D341Med (cell line): ENCODE measurements at regions not wholly inside any gene's neighbourhood (a gene's known extent, or its start where the extent isn't known, plus 50 kb on each side); places are given as distances from the start of the nearest gene placed in this dataset.
"Not testable (repeated sequence)": the region's sequence is repeated elsewhere in the genome, so short reads cannot be mapped to it uniquely, and the experiment has no call there.

Source experiments
- DNase-seq: peaks from one replicate; pipeline ENCODE4 v3.0.0; 2012; ENCODE audit warnings: low spot score

GRCh38 chr12:89856431-89856830 is 147.8 kb upstream of the ATP2B1 start:
- no peak for DNase-seq

- no peak for DNase-seq
Measured at GRCh38 chr12:89848732-89849131, 140.1 kb upstream of the ATP2B1 start.

GRCh38 chr12:89846473-89847055 is 137.9 kb upstream of the ATP2B1 start:
- DNase-seq = no peak

GRCh38 chr12:89845767-89846166 is 137.1 kb upstream of the ATP2B1 start:
- no peak for DNase-seq

GRCh38 chr12:89845366-89845765 is 136.7 kb upstream of the ATP2B1 start:
- no peak for DNase-seq

GRCh38 chr12:89844539-89844938 is 135.9 kb upstream of the ATP2B1 start:
- DNase-seq = no peak

- DNase-seq = no peak
Measured at GRCh38 chr12:89840162-89840922, 131.7 kb upstream of the ATP2B1 start.

GRCh38 chr12:89839444-89839843 is 130.8 kb upstream of the ATP2B1 start:
- no peak for DNase-seq

GRCh38 chr12:89838833-89839232 is 130.2 kb upstream of the ATP2B1 start:
- DNase-seq = no peak

GRCh38 chr12:89836026-89836425 is 127.4 kb upstream of the ATP2B1 start:
- DNase-seq = no peak

- no peak for DNase-seq
Measured at GRCh38 chr12:89834676-89835075, 126.0 kb upstream of the ATP2B1 start.

GRCh38 chr12:89833337-89834252 is 125.0 kb upstream of the ATP2B1 start:
- no peak for DNase-seq

- DNase-seq = no peak
Measured at GRCh38 chr12:89832336-89832735, 123.7 kb upstream of the ATP2B1 start.

- DNase-seq = no peak
Measured at GRCh38 chr12:89831310-89832095, 122.9 kb upstream of the ATP2B1 start.

GRCh38 chr12:89829434-89829975 is 120.9 kb upstream of the ATP2B1 start:
- no peak for DNase-seq

GRCh38 chr12:89828575-89828974 is 119.9 kb upstream of the ATP2B1 start:
- DNase-seq = no peak

GRCh38 chr12:89827592-89827991 is 119.0 kb upstream of the ATP2B1 start:
- DNase-seq = peak; percentile 48

GRCh38 chr12:89826468-89826867 is 117.8 kb upstream of the ATP2B1 start:
- no peak for DNase-seq

- DNase-seq = no peak
Measured at GRCh38 chr12:89825591-89826449, 117.2 kb upstream of the ATP2B1 start.

- no peak for DNase-seq
Measured at GRCh38 chr12:89824822-89825221, 116.2 kb upstream of the ATP2B1 start.

- not testable (repeated sequence) for DNase-seq
Measured at GRCh38 chr12:89822992-89823391, 114.4 kb upstream of the ATP2B1 start.
